Prostate gland (tissue), 2 donors: ENCODE measurements at regions not wholly inside any gene's neighbourhood (a gene's known extent, or its start where the extent isn't known, plus 50 kb on each side); places are given as distances from the start of the nearest gene placed in this dataset.

Source experiments
- CTCF ChIP-seq, 4 experiments: fragments of 200-600 bp in 2 of 4; fragments of 450-650 bp in 2 of 4; sonication (generic) in 2 of 4; IDR thresholded peaks; 1 replicate in 3 of 4; 2 replicates in 1 of 4; pipeline ENCODE4 v1.5.1; 2016 to 2019; ENCODE audit warnings: antibody characterized with exemption in 4 of 4, mild to moderate bottlenecking in 2 of 4, moderate library complexity in 2 of 4
- POLR2A ChIP-seq: fragments of 450-650 bp; IDR thresholded peaks from one replicate; pipeline ENCODE4 v1.6.1; 2016; ENCODE audit warnings: antibody characterized with exemption, mild to moderate bottlenecking
- POLR2AphosphoS5 ChIP-seq: sonication (generic); formaldehyde crosslinking; IDR thresholded peaks from one replicate; pipeline ENCODE4 v1.6.1; 2017; ENCODE audit warnings: antibody characterized with exemption

GRCh38 chr7:22625251-22625650 lies 101.7 kb upstream of the IL6 start:
- TF ChIP-seq CTCF (IDR thresholded peaks at IDR 0.05): no peak
- TF ChIP-seq POLR2AphosphoS5: no peak
- TF ChIP-seq POLR2A: no peak
